ENCODE measurements at regions not wholly inside any gene's neighbourhood (a gene's known extent, or its start where the extent isn't known, plus 50 kb on each side); places are given as distances from the start of the nearest gene placed in this dataset.

DNA sequence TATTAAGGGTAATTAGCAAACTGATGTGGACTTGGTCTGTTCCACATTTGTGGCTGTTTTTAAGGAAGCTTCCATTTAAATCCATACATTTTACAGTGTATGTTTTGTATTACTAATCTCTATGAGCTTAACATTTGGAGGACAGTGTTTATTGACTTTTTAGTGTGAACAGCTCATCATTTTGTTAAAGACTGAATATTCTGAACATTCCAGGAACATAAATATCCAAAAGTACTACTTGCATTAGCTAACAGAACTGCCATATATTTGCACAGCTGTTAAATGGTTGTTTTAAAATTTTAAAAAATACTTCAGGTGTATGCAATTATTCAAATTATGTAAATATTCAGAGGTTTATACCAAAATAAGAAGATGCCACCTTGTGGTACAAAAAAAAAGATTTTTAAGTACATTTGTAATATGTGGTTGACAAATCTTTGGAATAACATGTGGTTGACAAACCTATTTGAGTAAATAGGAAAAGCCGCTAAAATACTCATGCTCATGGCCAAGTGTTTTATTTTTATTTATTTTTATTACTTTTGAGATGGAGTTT lies 439.7 kb upstream of the FANCL start:
- H3K4me3 ChIP-seq (ENCODE audit: low read length) = no peak overlapping the region
- DNase-seq (ENCODE audit: low read depth) = no peak
- TF ChIP-seq, protein P1, sequence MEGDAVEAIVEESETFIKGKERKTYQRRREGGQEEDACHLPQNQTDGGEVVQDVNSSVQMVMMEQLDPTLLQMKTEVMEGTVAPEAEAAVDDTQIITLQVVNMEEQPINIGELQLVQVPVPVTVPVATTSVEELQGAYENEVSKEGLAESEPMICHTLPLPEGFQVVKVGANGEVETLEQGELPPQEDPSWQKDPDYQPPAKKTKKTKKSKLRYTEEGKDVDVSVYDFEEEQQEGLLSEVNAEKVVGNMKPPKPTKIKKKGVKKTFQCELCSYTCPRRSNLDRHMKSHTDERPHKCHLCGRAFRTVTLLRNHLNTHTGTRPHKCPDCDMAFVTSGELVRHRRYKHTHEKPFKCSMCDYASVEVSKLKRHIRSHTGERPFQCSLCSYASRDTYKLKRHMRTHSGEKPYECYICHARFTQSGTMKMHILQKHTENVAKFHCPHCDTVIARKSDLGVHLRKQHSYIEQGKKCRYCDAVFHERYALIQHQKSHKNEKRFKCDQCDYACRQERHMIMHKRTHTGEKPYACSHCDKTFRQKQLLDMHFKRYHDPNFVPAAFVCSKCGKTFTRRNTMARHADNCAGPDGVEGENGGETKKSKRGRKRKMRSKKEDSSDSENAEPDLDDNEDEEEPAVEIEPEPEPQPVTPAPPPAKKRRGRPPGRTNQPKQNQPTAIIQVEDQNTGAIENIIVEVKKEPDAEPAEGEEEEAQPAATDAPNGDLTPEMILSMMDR (conservative IDR thresholded peaks at IDR 0.05; ENCODE audit: low read depth, low read length) = no peak

DNA sequence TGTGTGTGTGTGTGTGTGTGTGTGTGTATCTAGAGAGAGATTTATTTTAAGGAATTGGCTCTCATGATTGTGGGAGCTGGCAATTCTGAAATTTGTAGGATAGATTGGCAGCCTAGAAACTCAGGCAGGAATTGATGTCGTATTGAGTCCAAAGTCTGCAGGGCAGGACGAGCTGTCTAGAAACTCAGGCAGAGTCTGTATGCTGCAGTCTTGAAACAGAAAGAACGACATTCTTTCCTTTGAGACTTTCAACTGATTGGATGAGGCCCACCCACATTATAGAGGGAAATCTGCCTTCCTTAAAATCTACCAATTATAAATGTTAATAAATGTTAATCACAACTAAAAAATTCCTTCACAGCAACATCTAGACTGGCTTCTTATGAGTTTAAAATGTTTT lies 436.6 kb upstream of the FANCL start:
- no peak overlapping the region for H3K4me3 ChIP-seq (ENCODE audit: low read length)
- DNase-seq (ENCODE audit: low read depth) = no peak
- TF ChIP-seq, protein P1 (conservative IDR thresholded peaks at IDR 0.05; ENCODE audit: low read depth, low read length) = no peak

- TF ChIP-seq, protein P1 (conservative IDR thresholded peaks at IDR 0.05; ENCODE audit: low read depth, low read length) = no peak
- no peak overlapping the region for H3K4me3 ChIP-seq (ENCODE audit: low read length)
- no peak for DNase-seq (ENCODE audit: low read depth)
These were observed 430.6 kb upstream of the FANCL start for GRCh38 chr2:58671675-58672074.

DNA sequence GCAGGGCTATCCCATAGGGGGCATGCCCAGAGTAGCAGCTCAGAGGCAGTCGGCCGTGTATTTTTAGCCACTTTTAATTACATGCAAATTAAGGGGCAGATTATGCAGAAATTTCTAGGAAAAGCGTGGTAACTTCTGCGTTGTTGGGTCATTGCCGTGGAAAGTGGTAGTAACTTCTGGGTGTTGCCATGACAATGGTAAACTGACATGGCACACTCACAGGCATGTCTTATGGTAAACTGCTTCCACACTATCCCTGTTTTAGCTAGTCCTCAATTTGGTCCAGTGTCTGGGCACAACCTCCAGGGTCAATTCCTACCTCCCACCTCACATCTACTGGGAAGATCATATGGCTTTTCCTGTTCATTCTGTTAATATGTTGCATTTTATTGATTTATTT lies 428.9 kb upstream of the FANCL start:
- no peak for DNase-seq (ENCODE audit: low read depth)
- TF ChIP-seq, protein P1 (conservative IDR thresholded peaks at IDR 0.05; ENCODE audit: low read depth, low read length) = no peak
- H3K4me3 ChIP-seq (ENCODE audit: low read length) = no peak overlapping the region

DNA sequence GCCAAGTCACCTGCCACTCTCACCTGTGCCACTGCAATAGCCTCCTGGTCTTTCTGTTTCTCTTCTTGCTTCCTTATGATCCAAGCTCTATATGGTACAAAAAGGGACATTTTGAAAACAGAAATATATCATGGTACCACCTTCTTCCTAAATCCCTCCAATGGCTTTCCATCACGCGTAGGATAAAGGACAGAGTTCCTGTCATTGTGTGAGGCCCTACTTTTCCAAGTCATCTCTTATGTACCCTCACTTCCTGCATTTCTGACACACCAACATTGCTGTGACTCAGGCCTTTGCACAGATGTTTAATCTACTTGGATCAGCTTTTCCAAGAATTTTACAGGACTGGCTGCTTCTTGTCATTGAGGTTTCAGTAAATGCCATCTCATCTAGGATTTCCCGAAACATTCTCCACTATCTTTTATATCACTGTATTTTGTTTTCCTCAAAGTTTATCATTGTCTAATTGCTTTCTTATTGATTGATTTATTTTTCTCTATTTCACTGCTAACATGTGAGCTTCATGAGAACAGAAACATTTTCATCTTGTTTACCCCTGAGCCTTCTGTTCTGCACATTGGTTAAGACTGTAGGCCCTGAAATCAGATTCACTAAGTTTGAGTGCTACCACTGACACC lies 426.1 kb upstream of the FANCL start:
- DNase-seq (ENCODE audit: low read depth) = no peak
- H3K4me3 ChIP-seq (ENCODE audit: low read length) = no peak overlapping the region
- TF ChIP-seq, protein P1 (conservative IDR thresholded peaks at IDR 0.05; ENCODE audit: low read depth, low read length) = no peak

DNA sequence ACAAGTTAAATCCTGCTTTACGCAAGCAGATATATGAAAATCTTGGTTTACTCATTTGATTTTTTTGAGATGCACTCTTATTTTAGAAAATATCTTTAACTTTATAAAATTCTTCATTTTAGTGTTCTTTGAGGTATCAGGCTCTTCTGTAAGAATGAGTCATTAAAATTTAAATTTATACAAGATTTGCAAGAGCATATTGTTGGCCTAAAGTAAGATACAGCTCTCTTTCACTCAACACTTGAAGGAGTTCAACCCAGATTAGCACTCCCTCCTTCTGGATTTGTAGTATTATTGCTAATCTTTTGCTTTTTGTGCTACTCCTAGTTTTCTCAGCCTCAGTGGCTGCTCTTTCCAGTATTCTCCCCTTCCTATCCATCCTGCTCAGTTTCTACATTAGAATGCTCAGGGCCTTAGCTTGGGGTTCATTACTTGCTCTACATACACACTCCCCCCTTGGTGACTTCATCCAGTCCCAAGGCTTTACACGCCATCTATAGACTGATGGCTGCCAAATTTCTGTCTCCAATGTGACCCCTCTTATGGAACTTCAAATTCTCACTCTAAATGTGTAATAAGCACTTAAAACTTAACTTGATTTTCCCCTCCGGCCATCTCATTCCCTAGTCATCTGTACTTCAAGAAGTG lies 425.3 kb upstream of the FANCL start:
- TF ChIP-seq, protein P1 (conservative IDR thresholded peaks at IDR 0.05; ENCODE audit: low read depth, low read length) = no peak
- no peak overlapping the region for H3K4me3 ChIP-seq (ENCODE audit: low read length)
- DNase-seq (ENCODE audit: low read depth) = no peak

DNA sequence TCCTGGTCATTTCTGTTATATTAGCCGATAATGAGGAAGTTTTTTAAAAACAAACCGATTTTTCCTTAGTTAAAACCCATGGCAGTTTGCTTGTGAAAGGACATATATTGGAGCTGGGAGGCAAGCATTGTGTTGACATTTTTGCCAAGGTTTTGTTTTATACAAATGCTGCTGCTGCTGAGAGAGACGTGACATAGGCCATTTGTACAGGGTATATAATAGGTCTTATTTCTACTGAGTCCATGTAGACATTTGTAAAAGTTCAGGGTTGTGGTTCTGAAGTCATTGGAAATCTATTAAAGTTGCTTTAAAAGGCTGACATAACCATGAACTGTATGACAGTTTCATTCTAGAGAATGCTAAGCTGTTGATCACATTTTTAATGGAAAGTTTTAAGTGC lies 424.0 kb upstream of the FANCL start:
- TF ChIP-seq, protein P1 (conservative IDR thresholded peaks at IDR 0.05; ENCODE audit: low read depth, low read length) = no peak
- no peak overlapping the region for H3K4me3 ChIP-seq (ENCODE audit: low read length)
- DNase-seq (ENCODE audit: low read depth) = no peak

All from retinal pigment epithelial cell (primary cell).